ENCODE measurements at regions not wholly inside any gene's neighbourhood (a gene's known extent, or its start where the extent isn't known, plus 50 kb on each side); places are given as distances from the start of the nearest gene placed in this dataset.
"Not testable (repeated sequence)": the region's sequence is repeated elsewhere in the genome, so short reads cannot be mapped to it uniquely, and the experiment has no call there.

- peak; percentile 61 for DNase-seq
Measured at GRCh38 chr1:96865731-96866685, 144.4 kb downstream of the PTBP2 start.

GRCh38 chr1:96872757-96873156 is 151.2 kb downstream of the PTBP2 start:
- no peak for DNase-seq

- no peak for DNase-seq
Measured at GRCh38 chr1:96878640-96879039, 157.1 kb downstream of the PTBP2 start.

- DNase-seq, result no peak
Measured at GRCh38 chr1:96880626-96881025, 159.0 kb downstream of the PTBP2 start.

- DNase-seq, result no peak
Measured at GRCh38 chr1:96882096-96882495, 160.5 kb downstream of the PTBP2 start.

- no peak for DNase-seq
Measured at GRCh38 chr1:96886474-96886873, 164.9 kb downstream of the PTBP2 start.

GRCh38 chr1:96887501-96887900 is 165.9 kb downstream of the PTBP2 start:
- no peak for DNase-seq

- no peak for DNase-seq
Measured at GRCh38 chr1:96901783-96902363, 180.3 kb downstream of the PTBP2 start.

GRCh38 chr1:96912248-96912647 is 190.7 kb downstream of the PTBP2 start:
- DNase-seq, result no peak

- DNase-seq, result not testable (repeated sequence)
Measured at GRCh38 chr1:96915701-96916100, 194.1 kb downstream of the PTBP2 start.

- no peak for DNase-seq
Measured at GRCh38 chr1:96918406-96918805, 196.8 kb downstream of the PTBP2 start.

- DNase-seq, result no peak
Measured at GRCh38 chr1:96922181-96922580, 200.6 kb downstream of the PTBP2 start.

- no peak for DNase-seq
Measured at GRCh38 chr1:96923753-96924152, 202.2 kb downstream of the PTBP2 start.

GRCh38 chr1:96926176-96926575 is 204.6 kb downstream of the PTBP2 start:
- DNase-seq, result no peak

- DNase-seq, result no peak
Measured at GRCh38 chr1:96927125-96927524, 205.5 kb downstream of the PTBP2 start.

- no peak for DNase-seq
Measured at GRCh38 chr1:96931136-96931535, 209.6 kb downstream of the PTBP2 start.

GRCh38 chr1:96934282-96934681 is 212.7 kb downstream of the PTBP2 start:
- no peak for DNase-seq

- no peak for DNase-seq
Measured at GRCh38 chr1:96944432-96945092, 223.0 kb downstream of the PTBP2 start.

- DNase-seq, result no peak
Measured at GRCh38 chr1:96945509-96946084, 224.0 kb downstream of the PTBP2 start.

- DNase-seq, result no peak
Measured at GRCh38 chr1:96955307-96956012, 233.9 kb downstream of the PTBP2 start.

- DNase-seq, result no peak
Measured at GRCh38 chr1:96962216-96962615, 240.6 kb downstream of the PTBP2 start.

- no peak for DNase-seq
Measured at GRCh38 chr1:96962751-96963211, 241.2 kb downstream of the PTBP2 start.

GRCh38 chr1:96964761-96965160 is 243.2 kb downstream of the PTBP2 start:
- DNase-seq, result no peak
